Caki2 (cell line): ENCODE measurements at regions not wholly inside any gene's neighbourhood (a gene's known extent, or its start where the extent isn't known, plus 50 kb on each side); places are given as distances from the start of the nearest gene placed in this dataset.
A peak's percentile ranks its signal among the peaks of the same experiment; 100 is the strongest.
"Not testable (repeated sequence)": the region's sequence is repeated elsewhere in the genome, so short reads cannot be mapped to it uniquely, and the experiment has no call there.

Experiments used
- DNase-seq: peaks from one replicate; pipeline ENCODE4 v3.0.0-alpha.2; 2015; ENCODE audit warnings: low read depth
- in situ Hi-C: cut with HindIII; loops from 2 replicates; pipeline ENCODE4 v1.10.0; 2016; ENCODE audit warnings: low sequenced_read_pairs, low pct_unique_long_range_greater_than_20kb, mixed read lengths

GRCh38 chr5:28400076-28400475 is 1361.7 kb upstream of the CDH9 start:
- in situ Hi-C loops = no loop called here
- no peak for DNase-seq

- DNase-seq = no peak
- in situ Hi-C loops = no loop called here
These were observed 1360.8 kb upstream of the CDH9 start for GRCh38 chr5:28399211-28399610.

- DNase-seq = no peak
- in situ Hi-C loops = no loop called here
These were observed 1359.8 kb upstream of the CDH9 start for GRCh38 chr5:28398185-28398584.

- in situ Hi-C loops = no loop called here
- DNase-seq = peak; percentile 92
These were observed 1359.1 kb upstream of the CDH9 start for GRCh38 chr5:28397502-28397941.

GRCh38 chr5:28391277-28391676 is 1352.9 kb upstream of the CDH9 start:
- DNase-seq = no peak
- in situ Hi-C loops = no loop called here

- in situ Hi-C loops = no loop called here
These were observed 1352.0 kb upstream of the CDH9 start for GRCh38 chr5:28390341-28390740.

GRCh38 chr5:28389727-28390126 is 1351.3 kb upstream of the CDH9 start:
- in situ Hi-C loops = not testable (repeated sequence)

More at GRCh38 chr5:28390341-28390740, 1352.0 kb upstream of the CDH9 start:
- no peak for DNase-seq

GRCh38 chr5:28388428-28388827 is 1350.0 kb upstream of the CDH9 start:
- in situ Hi-C loops = no loop called here
- DNase-seq = no peak

More at GRCh38 chr5:28389727-28390126, 1351.3 kb upstream of the CDH9 start:
- DNase-seq = not testable (repeated sequence)

- DNase-seq = no peak
- in situ Hi-C loops = no loop called here
These were observed 1348.3 kb upstream of the CDH9 start for GRCh38 chr5:28386712-28387111.

- in situ Hi-C loops = no loop called here
- no peak for DNase-seq
These were observed 1341.8 kb upstream of the CDH9 start for GRCh38 chr5:28380167-28380566.

GRCh38 chr5:28374492-28374967 is 1336.1 kb upstream of the CDH9 start:
- peak; percentile 59 for DNase-seq
- in situ Hi-C loops = no loop called here

GRCh38 chr5:28370896-28371295 is 1332.5 kb upstream of the CDH9 start:
- in situ Hi-C loops = no loop called here
- DNase-seq = no peak

- peak; percentile 58 for DNase-seq
- in situ Hi-C loops = no loop called here
These were observed 1331.0 kb upstream of the CDH9 start for GRCh38 chr5:28369418-28369817.

GRCh38 chr5:28355831-28356230 is 1317.4 kb upstream of the CDH9 start:
- no peak for DNase-seq
- in situ Hi-C loops = no loop called here

GRCh38 chr5:28346696-28347095 is 1308.3 kb upstream of the CDH9 start:
- no peak for DNase-seq
- in situ Hi-C loops = no loop called here

GRCh38 chr5:28344836-28345433 is 1306.5 kb upstream of the CDH9 start:
- peak; percentile 12 for DNase-seq
- in situ Hi-C loops = no loop called here

- no peak for DNase-seq
- in situ Hi-C loops = no loop called here
These were observed 1290.8 kb upstream of the CDH9 start for GRCh38 chr5:28329176-28329575.

- no peak for DNase-seq
- in situ Hi-C loops = no loop called here
These were observed 1290.3 kb upstream of the CDH9 start for GRCh38 chr5:28328681-28329080.

- in situ Hi-C loops = no loop called here
- DNase-seq = no peak
These were observed 1285.8 kb upstream of the CDH9 start for GRCh38 chr5:28324174-28324573.

- DNase-seq = no peak
- in situ Hi-C loops = no loop called here
These were observed 1275.6 kb upstream of the CDH9 start for GRCh38 chr5:28313953-28314352.
